Mesenchymal stem cell (in vitro differentiated cells and primary cell): ENCODE measurements at regions not wholly inside any gene's neighbourhood (a gene's known extent, or its start where the extent isn't known, plus 50 kb on each side); places are given as distances from the start of the nearest gene placed in this dataset.

Experiments
- DNase-seq: peaks from one replicate; pipeline ENCODE4 v3.0.0-alpha.2; 2013
- H2AFZ ChIP-seq: one replicate; pipeline ENCODE4 v1.6.1; 2013; ENCODE audit warnings: low read depth, mild to moderate bottlenecking, control low read depth, inconsistent platforms, low read length, moderate library complexity
- H2AK5ac ChIP-seq: 2 replicates; pipeline ENCODE4 v1.6.1; 2013; ENCODE audit warnings: low read length, moderate library complexity, mild to moderate bottlenecking, inconsistent platforms; ENCODE audit not compliant: severe bottlenecking
- H2BK120ac ChIP-seq: one replicate; pipeline ENCODE4 v1.6.1; 2013; ENCODE audit warnings: low read depth, mild to moderate bottlenecking, inconsistent platforms, low read length, moderate library complexity
- H2BK12ac ChIP-seq, 2 experiments: one replicate each; pipeline ENCODE4 v1.6.1; 2013; ENCODE audit warnings: inconsistent platforms in 2 of 2, low read length in 2 of 2, mild to moderate bottlenecking in 2 of 2, moderate library complexity in 2 of 2, control low read depth in 1 of 2
- H2BK15ac ChIP-seq: one replicate; pipeline ENCODE4 v1.6.1; 2013; ENCODE audit warnings: mild to moderate bottlenecking, low read depth, inconsistent platforms; ENCODE audit not compliant: poor library complexity, severe bottlenecking
- H2BK5ac ChIP-seq: 2 replicates; pipeline ENCODE4 v1.6.1; 2013; ENCODE audit warnings: low read depth, mild to moderate bottlenecking, low read length, control low read depth, inconsistent platforms; ENCODE audit not compliant: poor library complexity, severe bottlenecking
- H3K14ac ChIP-seq, 2 experiments: one replicate each; pipeline ENCODE4 v1.6.1; 2013; ENCODE audit warnings: inconsistent platforms in 2 of 2, low read length in 2 of 2, control low read depth in 1 of 2, mild to moderate bottlenecking in 1 of 2, moderate library complexity in 1 of 2
- H3K18ac ChIP-seq, 2 experiments: one replicate each; pipeline ENCODE4 v1.6.1; 2013; ENCODE audit warnings: inconsistent platforms in 2 of 2, low read length in 2 of 2, control low read depth in 1 of 2, low read depth in 1 of 2, mild to moderate bottlenecking in 1 of 2
- H3K23ac ChIP-seq, 2 experiments: one replicate each; pipeline ENCODE4 v1.6.1; 2013; ENCODE audit warnings: inconsistent platforms in 2 of 2, low read length in 2 of 2, mild to moderate bottlenecking in 2 of 2, moderate library complexity in 2 of 2, control low read depth in 1 of 2
- H3K27ac ChIP-seq: 2 replicates; pipeline ENCODE4 v1.5.1; 2013; ENCODE audit warnings: mild to moderate bottlenecking, moderate library complexity, low read length, control low read depth, inconsistent platforms; ENCODE audit not compliant: poor library complexity, severe bottlenecking
- H3K27me3 ChIP-seq, 2 experiments: 2 replicates each; pipeline versions ENCODE4 v1.6.1 to v1.7.0; 2013; ENCODE audit warnings: low read length in 2 of 2, mild to moderate bottlenecking in 2 of 2, moderate library complexity in 2 of 2, control low read depth in 1 of 2, inconsistent platforms in 1 of 2; ENCODE audit not compliant: control insufficient read depth in 1 of 2, insufficient read depth in 1 of 2
- H3K36me3 ChIP-seq, 2 experiments: 2 replicates each; pipeline versions ENCODE4 v1.6.1 to v1.7.0; 2013; ENCODE audit warnings: low read length in 2 of 2, control low read depth in 1 of 2, inconsistent platforms in 1 of 2, low read depth in 1 of 2, mild to moderate bottlenecking in 1 of 2; ENCODE audit not compliant: insufficient read depth in 2 of 2, control insufficient read depth in 1 of 2
- H3K4ac ChIP-seq, 2 experiments: one replicate each; pipeline ENCODE4 v1.6.1; 2013; ENCODE audit warnings: inconsistent platforms in 2 of 2, low read length in 2 of 2, mild to moderate bottlenecking in 2 of 2, moderate library complexity in 2 of 2, control low read depth in 1 of 2, low read depth in 1 of 2
- H3K4me1 ChIP-seq: 2 replicates; pipeline ENCODE4 v1.6.1; 2013; ENCODE audit warnings: low read depth, low read length, control low read depth; ENCODE audit not compliant: control insufficient read depth, insufficient read depth
- H3K4me2 ChIP-seq: 2 replicates; pipeline ENCODE4 v1.6.1; 2013; ENCODE audit warnings: low read length, mild to moderate bottlenecking, inconsistent platforms; ENCODE audit not compliant: poor library complexity, severe bottlenecking
- H3K4me3 ChIP-seq, 2 experiments: 2 replicates each; pipeline versions ENCODE4 v1.5.1 to v1.7.0; 2013; ENCODE audit warnings: low read length in 2 of 2, mild to moderate bottlenecking in 2 of 2, control low read depth in 1 of 2, low read depth in 1 of 2; ENCODE audit not compliant: insufficient read depth in 1 of 2
- H3K79me1 ChIP-seq: replicated peaks from 2 replicates; pipeline ENCODE4 v1.6.1; 2013; ENCODE audit warnings: mild to moderate bottlenecking, control low read depth, low read length, inconsistent platforms; ENCODE audit not compliant: poor library complexity, severe bottlenecking
- H3K9ac ChIP-seq: 2 replicates; pipeline ENCODE4 v1.7.0; 2013; ENCODE audit warnings: mild to moderate bottlenecking, low read length, moderate library complexity
- H3K9me3 ChIP-seq: 2 replicates; pipeline ENCODE4 v1.7.0; 2013; ENCODE audit warnings: mild to moderate bottlenecking, low read length; ENCODE audit not compliant: control insufficient read depth
- H4K8ac ChIP-seq: one replicate; pipeline ENCODE4 v1.6.1; 2013; ENCODE audit warnings: inconsistent platforms, mild to moderate bottlenecking, low read length, moderate library complexity
- H4K91ac ChIP-seq: one replicate; pipeline ENCODE4 v1.6.1; 2013; ENCODE audit warnings: mild to moderate bottlenecking, low read length, inconsistent platforms
- WGBS: methylation state at CpG from one replicate; pipeline ENCODE4 v1.1.7; 2013; ENCODE audit warnings: mixed read lengths; 5-methylcytosine and 5-hydroxymethylcytosine counted together

DNA sequence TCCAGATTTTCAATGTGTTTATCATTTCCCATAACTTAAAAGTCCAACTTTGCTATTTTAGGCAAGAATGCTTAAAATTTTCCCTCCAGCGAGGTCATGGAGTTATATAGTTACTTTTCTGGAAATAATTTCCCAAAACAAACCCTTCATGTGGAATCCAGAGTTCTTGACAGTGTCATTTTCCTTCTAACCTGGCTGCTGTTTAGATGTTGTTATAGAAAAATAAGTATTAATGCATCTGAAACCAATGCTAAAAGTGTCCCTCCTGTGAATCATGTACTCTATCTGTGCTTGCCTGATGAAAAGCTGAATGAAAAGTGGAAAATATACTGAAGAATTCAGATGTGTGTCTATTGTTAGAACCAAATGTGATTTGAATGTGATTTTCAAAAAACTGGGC is 245.3 kb upstream of the HSF2 start:
- no peak overlapping the region for H4K91ac ChIP-seq
- no peak overlapping the region for H2AFZ ChIP-seq
- no peaks in the 10 kb centered on the region for H3K4me1 ChIP-seq
- no peak overlapping the region for H2BK5ac ChIP-seq
- H3K18ac ChIP-seq: no peak overlapping the region
- no peak overlapping the region for H3K23ac ChIP-seq
- no peak overlapping the region for H3K4me2 ChIP-seq
- H3K27me3 ChIP-seq: no peaks in the 10 kb centered on the region
- no CpG with 5 or more reads among the region's 1 CpG for WGBS
- no peak overlapping the region for H3K27ac ChIP-seq
- no peak for DNase-seq
- H3K9ac ChIP-seq: no peak overlapping the region
- no peaks in the 10 kb centered on the region for H3K9me3 ChIP-seq
- H2BK12ac ChIP-seq: no peak overlapping the region
- no peak overlapping the region for H3K4me3 ChIP-seq
- no peak overlapping the region for H2AK5ac ChIP-seq
- H2BK15ac ChIP-seq: no peak overlapping the region
- H2BK120ac ChIP-seq: no peak overlapping the region
- H3K79me1 ChIP-seq: no peaks in the 10 kb centered on the region
- H4K8ac ChIP-seq: no peak overlapping the region
- no peaks in the 10 kb centered on the region for H3K36me3 ChIP-seq
- H3K14ac ChIP-seq: no peak overlapping the region
- no peak overlapping the region for H3K4ac ChIP-seq

DNA sequence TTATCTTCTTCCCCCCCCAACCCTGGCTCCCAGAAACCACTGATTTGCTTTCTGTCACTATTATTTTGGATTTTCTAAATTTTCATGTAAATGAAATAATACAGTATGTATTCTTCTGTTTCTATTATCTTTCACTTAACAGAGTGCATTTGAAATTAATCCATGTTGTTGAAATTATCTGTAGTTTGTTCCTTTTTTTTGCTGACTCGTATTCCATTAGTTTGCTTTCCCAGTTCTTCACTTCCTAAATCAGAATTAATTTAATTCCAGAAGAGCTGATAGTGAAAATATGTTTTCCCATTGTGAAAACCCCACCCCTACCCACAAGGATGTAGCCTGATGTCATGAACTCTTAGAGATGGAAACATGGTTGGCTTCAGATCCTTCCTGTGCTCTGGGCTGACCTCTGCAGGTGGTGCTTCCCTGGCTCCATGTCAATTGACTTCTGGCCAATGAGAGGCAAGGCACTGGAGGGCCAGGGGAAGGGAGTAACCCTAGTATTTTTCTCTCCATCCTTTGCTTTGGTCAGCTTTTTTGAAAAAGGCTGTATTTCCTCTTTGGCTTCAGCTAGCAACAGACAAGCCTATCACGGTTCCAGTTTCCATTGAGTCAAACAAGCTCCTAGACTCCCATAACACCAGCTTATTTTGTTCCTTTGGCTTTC is 244.4 kb upstream of the HSF2 start:
- Histone ChIP-seq H3K27ac (no peak overlapping the region), H3K18ac (no peak overlapping the region), H2BK120ac (no peak overlapping the region), H3K14ac (no peak overlapping the region), H2BK12ac (no peak overlapping the region), H3K79me1 (no peaks in the 10 kb centered on the region), H3K4ac (no peak overlapping the region), H2BK15ac (no peak overlapping the region), H3K4me2 (no peak overlapping the region), H4K8ac (no peak overlapping the region), H3K4me3 (no peak overlapping the region), H2AFZ (no peak overlapping the region), H3K27me3 (no peaks in the 10 kb centered on the region), H4K91ac (no peak overlapping the region), H3K4me1 (no peaks in the 10 kb centered on the region), H3K36me3 (no peaks in the 10 kb centered on the region), H3K9me3 (no peaks in the 10 kb centered on the region), H3K23ac (no peak overlapping the region), H2AK5ac (no peak overlapping the region), H2BK5ac (no peak overlapping the region), H3K9ac (no peak overlapping the region)
- 95% methylated on average over 1 of the region's 2 CpGs for WGBS
- DNase-seq: no peak

GRCh38 chr6:122161136-122161535 is 238.3 kb upstream of the HSF2 start:
- Histone ChIP-seq H3K27ac (no peak overlapping the region), H3K9ac (no peak overlapping the region), H2BK15ac (no peak overlapping the region), H4K8ac (no peak overlapping the region), H3K9me3 (no peaks in the 10 kb centered on the region), H3K4me2 (no peak overlapping the region), H3K4me1 (no peaks in the 10 kb centered on the region), H2BK120ac (no peak overlapping the region), H3K27me3 (no peaks in the 10 kb centered on the region), H3K4me3 (no peak overlapping the region), H3K79me1 (no peaks in the 10 kb centered on the region), H3K4ac (no peak overlapping the region), H2BK12ac (no peak overlapping the region), H2AFZ (no peak overlapping the region), H3K36me3 (no peaks in the 10 kb centered on the region), H2AK5ac (no peak overlapping the region), H2BK5ac (no peak overlapping the region), H4K91ac (no peak overlapping the region), H3K18ac (no peak overlapping the region), H3K14ac (no peak overlapping the region), H3K23ac (no peak overlapping the region)
- WGBS: 87% methylated on average over 2 of the region's 5 CpGs
- DNase-seq: no peak

GRCh38 chr6:122165014-122165413 is 234.4 kb upstream of the HSF2 start:
- H2AK5ac ChIP-seq: no peak overlapping the region
- DNase-seq: no peak
- H3K4me3 ChIP-seq: no peak overlapping the region
- no peak overlapping the region for H2BK15ac ChIP-seq
- no peak overlapping the region for H2BK12ac ChIP-seq
- H3K36me3 ChIP-seq: no peaks in the 10 kb centered on the region
- no peak overlapping the region for H3K4ac ChIP-seq
- no peak overlapping the region for H4K8ac ChIP-seq
- no peak overlapping the region for H4K91ac ChIP-seq
- H3K9ac ChIP-seq: no peak overlapping the region
- no peak overlapping the region for H2BK5ac ChIP-seq
- H3K27ac ChIP-seq: no peak overlapping the region
- H2BK120ac ChIP-seq: no peak overlapping the region
- no peaks in the 10 kb centered on the region for H3K27me3 ChIP-seq
- 95% methylated on average over 19 of the region's 20 CpGs for WGBS
- no peak overlapping the region for H3K18ac ChIP-seq
- H3K9me3 ChIP-seq: no peaks in the 10 kb centered on the region
- no peaks in the 10 kb centered on the region for H3K79me1 ChIP-seq
- no peak overlapping the region for H3K4me2 ChIP-seq
- H2AFZ ChIP-seq: no peak overlapping the region
- no peak overlapping the region for H3K23ac ChIP-seq
- no peaks in the 10 kb centered on the region for H3K4me1 ChIP-seq
- H3K14ac ChIP-seq: peak overlapping the region in 1 of 2 experiments; percentile 55
